Hematopoietic multipotent progenitor cell (in vitro differentiated cells): ENCODE measurements at regions not wholly inside any gene's neighbourhood (a gene's known extent, or its start where the extent isn't known, plus 50 kb on each side); places are given as distances from the start of the nearest gene placed in this dataset.

Experiments used
- DNase-seq, 3 donors: peaks; one replicate each; pipeline ENCODE4 v3.0.0-alpha.2; 2011 to 2015; ENCODE audit warnings: low read depth in 2 of 3, low spot score in 2 of 3

DNA sequence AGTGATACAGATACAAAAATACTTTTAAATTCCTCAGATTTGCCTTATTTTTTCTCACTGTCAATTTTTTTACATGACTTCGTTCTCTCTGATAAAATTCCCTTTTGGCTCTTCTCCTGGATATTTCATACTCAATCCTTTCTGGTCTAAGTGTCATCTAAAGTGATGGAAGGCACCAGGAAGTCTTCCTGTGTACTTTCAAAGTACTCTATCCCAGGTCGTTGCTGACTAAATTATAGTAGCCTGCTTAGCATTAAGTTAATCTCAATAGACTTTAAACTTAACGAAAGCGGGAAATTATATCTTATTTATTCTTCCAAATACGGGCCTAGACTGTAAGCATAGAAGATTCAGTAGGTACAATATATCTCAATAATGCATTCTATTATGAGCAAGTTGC lies 67.8 kb downstream of the CASP12 start:
- no peak for DNase-seq

DNA sequence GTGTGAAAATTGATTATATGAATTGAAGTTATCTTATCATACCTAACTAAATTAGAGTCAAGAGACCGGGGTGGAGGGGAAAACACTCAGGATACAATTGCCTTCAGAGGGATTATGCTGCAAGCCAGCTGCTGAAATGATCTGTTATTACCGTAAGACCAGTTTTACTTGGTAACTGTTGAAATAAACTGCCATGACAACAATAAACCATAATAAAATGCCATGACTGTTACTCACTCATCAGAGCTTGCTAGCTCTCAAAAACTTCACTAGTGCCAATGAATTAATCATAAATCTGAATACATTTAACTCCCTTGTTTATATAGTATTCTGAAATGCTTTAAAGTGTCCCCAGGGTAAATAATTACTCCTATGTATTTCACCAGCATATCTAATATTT lies 68.2 kb downstream of the CASP12 start:
- DNase-seq, result no peak

DNA sequence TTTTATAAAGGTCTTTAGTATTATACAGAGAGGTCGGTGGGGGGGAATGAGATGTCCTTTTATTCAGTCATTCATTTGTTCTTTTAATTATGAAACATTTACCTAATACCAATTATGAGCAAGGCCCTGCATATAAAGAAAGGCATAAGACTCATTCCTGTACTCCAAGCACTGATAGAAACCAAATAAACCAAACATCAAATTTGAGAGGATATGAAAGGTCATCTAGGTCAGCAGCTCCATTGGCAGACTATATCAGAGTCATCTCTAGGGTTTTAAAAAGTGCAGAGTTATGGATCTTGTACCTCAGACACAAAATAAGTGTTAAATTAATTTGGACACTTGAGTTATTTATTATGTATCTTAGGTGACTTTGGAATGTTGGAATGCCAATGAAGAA lies 71.5 kb downstream of the CASP12 start:
- DNase-seq, result no peak

DNA sequence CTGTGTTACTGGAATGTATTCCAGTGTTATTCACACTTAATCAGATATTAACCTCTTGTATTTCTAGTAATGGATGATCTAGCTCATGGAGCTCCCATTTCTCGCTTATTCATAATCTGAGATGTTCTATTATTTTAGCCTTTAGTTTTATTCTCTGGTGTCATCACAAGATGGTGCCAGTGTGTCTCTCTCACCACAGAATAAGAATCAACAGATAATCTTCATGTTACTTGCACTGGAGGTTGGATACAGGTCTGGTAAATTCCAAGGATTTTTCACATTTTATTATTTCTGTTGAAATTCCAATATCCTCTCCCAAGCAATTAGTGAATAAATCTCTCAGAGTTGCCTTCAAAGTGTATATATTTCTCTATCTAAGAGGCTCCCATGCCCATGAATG lies 74.6 kb downstream of the CASP12 start:
- no peak for DNase-seq

DNA sequence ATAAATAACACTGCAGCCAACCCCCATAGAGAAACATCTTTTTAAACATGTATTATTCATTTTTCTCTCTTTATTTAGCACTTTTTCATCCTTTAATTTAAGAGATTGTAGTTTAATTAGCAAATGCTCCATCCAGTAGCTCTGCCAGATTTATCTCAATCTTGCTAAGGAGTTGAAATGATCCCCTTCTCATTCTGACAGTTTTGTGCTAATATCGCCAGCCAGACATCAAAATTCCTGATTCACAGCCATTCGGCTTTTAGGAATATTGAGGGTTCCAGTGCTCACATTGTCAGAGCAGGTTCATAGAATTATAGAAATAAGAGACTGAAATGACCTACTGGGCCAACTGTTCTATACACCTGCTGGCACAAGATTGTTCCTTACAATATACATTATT lies 77.8 kb downstream of the CASP12 start:
- no peak for DNase-seq

DNA sequence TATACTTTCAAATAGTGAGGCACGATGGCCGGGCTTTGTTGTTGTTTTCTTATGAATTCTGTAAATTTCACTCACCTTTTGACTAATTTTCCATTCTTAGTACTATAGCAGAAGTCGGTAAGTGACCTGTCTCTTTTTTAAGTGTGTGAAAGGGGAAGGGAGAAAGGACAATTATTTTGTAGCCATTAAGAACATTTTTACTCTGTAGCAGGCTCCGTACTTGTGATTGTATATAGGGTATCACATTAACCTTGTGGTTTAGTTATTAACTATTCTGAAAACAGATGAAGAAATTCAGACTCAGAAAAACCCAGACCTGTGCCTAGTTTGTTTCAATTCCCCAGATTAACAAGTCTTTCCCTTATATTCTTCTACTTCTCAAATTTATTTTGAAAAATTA lies 78.7 kb downstream of the CASP12 start:
- no peak for DNase-seq

DNA sequence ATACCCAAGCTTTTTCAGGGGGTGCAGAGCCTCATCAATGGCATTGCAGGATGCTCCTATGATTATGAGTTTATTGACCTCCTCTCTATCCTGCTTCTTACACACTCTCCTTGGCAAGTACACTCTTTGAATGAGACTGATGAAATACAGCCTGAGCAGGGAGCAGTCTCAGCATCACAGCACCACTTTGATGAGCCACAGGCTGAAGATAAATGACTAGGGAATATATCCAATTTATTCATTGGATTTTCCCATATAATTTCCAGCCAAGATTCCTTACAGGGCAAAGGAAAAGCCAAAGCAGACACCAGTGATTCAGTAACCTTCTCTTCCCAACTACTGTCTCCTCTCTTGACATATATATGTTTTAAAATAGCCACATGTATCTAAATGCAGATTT lies 79.2 kb downstream of the CASP12 start:
- no peak for DNase-seq

DNA sequence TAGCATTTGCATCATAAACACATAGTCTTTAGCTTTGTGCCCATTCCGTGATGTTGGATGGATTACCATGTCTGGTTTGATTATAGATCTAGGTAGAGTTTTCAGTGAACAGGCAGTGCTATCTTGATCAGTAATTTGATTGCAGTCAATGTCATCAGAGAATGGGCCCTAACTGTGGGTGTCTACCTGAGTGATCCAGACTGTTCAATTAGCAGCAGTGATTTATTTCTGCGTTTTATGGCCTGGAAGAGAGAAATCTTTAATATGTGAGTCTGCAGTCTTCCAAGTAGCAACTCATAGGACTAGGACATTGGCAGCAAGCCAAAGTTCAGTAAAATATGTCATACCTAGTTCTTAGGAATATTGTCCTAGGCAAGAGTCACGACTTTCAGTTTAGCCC lies 80.3 kb downstream of the CASP12 start:
- no peak for DNase-seq

DNA sequence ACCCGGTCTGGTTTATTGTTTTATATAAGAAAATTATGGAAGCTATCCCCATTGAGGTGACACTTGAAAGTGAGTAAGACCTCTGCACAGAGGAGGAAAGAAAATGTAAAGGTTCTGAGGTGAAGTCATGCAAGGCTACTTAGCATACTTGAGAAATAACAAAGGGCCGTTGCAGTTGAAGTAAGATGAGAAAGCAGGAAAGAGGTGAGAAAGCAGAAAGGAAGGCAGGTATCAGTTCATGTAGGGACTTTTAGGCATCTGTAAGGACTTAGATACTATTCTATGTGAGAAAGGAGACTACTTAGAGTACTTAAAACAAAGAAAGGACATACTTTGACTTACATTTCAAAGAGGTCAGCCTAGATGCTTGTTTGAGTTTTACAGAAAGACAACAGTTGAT lies 84.7 kb downstream of the CASP12 start:
- no peak for DNase-seq

DNA sequence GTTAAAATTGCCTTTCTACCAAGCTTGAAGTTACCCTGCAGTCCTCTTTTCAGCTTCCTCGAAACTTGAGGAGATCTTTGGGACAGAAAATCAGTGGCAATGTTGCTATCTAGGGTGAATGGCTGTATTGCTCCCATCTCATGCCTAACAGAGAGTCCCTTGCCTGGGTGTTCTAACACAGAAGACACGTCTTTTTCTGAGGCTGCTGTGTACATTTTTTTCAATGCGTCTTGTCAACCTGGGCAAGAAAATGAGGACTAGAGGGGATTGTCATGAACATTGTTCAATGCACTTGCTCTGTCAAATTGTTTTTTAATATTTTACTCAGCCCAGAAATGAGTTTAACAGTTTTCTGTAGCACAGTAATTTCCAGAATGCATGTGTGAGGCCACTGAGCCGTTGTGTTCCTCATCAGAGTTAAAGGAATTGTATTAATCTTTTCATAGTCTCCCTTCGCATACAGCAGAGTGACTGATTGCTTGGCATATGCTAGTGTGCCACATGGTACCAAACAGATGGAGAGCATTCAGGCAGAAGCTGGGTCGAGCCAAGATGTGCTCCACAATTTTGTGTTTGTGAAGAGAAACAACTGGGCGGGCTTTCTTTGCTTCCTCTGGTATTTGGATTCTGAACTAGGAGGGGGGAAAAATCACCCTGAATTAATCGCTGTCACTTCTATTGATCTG lies 86.0 kb downstream of the CASP12 start:
- DNase-seq, result no peak

DNA sequence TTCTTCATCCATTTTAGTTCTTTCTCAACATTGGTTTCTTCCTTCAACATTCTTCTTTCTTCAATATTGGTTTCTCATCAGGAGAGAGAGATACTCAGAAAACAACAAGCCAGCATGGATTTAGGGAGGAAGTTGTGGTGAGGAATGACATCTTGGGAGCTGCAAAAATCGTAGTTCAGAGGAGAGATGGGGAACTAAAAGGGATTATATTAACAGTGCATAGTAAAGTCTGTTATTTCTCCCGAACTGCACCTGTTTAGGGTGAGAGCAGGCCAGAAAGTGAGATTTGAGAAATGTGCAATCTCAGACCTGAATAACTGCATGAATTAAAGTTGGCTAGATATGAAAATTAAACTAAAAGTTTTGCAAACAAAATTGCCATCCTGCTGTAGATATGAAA lies 94.5 kb downstream of the CASP12 start:
- DNase-seq, result no peak

DNA sequence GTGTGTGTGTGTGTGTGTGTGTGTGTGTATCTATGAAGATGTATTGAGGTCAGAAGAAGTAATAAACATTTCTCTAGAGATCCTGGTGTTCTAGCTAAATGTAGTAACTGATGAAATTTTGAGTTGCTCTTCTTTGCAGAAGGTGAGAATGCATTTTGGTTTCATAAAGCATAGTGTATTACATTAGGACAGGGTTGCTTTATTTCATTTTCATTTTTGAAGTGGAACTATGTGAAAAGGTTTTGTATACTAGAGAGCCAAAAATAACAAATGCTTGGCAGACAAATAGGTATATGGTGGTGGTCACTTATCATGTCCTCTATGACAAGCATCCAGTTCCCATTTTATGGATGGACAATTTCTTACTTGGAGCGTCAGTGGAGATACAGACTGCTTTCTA lies 99.0 kb downstream of the CASP12 start:
- DNase-seq, result peak in 1 of 3 donors; percentile 7

DNA sequence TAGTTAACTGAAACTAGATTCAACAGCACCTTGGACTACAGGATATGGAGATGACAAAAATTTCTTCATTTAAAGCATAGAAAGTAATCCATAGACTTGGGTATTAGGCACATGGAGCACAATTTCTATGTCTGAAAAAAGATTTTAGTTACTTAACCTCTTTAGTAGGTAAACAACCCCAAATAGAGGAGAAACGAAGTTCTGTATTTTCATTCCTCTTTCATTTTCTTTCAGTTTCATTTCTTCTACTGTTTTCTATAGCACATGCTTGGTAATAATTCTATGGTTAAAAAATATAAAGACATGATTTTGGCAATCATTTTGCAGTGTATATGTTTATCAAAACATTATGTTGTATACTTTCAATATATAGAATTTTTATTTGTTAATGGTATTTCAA lies 99.5 kb downstream of the CASP12 start:
- DNase-seq, result peak in 1 of 3 donors; percentile 29

DNA sequence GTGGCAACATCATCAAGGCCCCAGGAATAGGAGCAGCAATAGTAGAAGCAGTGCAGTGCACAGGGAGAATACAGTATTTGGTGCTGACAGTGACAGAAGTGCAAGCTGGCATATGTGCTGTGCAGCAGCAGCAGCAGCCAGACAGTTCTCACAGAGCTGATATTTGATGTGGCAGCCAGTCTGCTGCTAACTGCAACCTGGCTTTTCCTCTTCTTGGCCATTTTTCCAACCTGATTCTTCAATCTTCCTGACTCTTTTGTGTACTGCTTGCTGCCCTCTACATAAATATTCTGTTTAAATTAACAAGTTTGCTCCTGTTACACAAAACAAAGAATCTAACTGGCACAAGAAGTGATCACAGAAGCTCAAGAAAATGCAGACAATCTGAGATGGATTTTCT lies 102.0 kb downstream of the CASP12 start:
- DNase-seq, result no peak

DNA sequence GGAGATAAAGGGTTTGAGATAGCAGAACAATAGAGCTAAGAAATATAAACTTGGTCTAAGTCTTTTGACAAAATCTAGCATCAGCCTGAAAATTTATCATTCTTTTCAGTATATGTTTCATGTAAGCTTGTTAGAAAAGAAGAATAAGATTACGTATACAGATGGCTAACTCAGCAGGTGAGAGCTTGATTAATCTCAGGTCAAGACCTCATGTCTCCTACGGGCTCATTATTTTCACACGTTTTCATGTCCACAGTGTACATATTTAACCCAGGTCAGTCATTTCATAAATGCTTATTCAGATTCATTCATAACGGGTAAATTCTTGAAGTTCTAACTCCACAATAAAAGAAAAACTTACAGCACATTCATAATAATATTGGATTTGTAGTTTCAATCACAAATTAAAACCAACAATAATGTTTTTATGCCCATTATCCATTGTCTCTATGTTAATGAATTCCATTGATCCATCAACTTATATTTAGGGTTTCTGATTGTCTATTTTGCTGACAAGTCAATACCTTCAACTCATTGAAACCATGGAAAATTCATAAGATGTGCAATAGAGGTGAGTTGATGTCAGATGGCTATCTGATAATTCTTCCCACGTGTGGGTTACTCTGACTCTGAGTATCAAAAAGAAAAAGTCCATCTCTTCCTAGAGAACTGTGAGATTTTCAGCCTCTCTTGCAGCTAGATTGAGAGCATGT lies 102.6 kb downstream of the CASP12 start:
- no peak for DNase-seq

DNA sequence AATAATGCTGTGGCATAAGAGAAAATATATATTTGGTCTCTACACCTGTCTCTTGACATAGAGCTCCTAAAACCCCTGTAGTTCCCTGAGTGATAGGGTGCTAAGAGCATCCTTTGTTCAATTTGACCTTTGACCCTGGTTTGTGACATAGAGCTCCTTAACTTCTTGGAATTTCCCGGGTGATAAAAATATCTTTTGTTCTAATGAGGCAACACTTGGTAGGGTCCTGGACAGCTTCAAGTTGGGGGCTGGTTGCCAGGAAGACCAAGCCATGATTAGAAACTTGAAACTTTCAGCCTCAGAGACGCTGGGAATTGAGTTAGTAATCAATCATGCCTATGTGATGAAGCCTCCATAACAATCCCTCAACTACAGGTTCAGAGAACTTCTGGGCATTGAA lies 105.4 kb downstream of the CASP12 start:
- DNase-seq, result no peak

DNA sequence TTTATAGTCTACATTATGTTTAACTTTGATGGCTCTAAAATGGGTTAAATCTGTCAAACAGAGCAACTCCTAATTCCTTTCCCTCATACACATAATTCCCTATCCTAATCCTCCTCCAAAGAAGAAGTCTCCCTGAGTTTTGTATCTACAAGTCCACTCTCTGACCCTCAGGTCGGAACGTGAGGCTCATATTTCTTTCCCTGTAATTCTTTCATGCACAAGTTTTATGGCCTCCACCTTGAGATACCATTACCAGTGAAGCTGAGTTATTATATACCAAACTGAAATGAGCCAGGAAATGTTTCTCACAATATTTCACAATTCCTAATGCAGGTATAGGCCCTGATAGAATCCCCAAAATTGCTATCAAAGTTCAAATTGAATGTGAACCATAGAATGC lies 106.4 kb downstream of the CASP12 start:
- DNase-seq, result no peak

DNA sequence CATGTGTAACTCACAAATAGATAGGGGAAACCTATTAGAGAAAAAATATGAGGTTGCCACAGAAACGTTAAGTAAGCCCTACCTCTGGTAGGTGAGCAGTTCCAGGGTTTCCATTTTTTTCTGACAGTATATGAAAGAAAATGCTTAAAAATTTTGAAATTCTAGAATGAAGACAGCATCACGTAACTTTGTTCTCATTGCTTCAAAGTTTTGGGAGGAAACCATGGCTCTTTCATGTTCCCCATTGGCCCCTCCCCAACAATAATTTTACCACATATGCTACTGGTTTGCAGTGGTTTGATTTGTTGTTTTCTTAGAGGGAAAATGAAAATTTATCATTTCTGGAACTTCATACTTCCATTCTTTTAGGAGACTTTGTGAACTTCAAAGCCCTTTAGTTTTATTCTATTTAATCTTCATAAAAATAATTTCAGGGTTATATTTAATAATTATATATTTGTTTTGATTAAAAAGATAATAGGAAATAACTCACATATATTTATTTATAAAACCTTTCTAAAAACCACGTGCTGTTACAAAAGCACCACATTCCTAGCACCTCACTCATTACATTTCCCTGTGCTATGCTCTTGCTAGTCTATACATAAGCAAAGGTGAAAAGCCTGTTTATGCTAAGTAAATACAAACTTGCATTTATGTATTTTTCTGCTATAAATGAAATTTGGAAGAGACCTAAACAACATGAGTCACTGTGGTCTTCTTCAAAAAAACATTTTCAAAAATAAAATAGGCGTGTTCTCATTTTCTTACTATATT lies 113.4 kb downstream of the CASP12 start:
- no peak for DNase-seq

DNA sequence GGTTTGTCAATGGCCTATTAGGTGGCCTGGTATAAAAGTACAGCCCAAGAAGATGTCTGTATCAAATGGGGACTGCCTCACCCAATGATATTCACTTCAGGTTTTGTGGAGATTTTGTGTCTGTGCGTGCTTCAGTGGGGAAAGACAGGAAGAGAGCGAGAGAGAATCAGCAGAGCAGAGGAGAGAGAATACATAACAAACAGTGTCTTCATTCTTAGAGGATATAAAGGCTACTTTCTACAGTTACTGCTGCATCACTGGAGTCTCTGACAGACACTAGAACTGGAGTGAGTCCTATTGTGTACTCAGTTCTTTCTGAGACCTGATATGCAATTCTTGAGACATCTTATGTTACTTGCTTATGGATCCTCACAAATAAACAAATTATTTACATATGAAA lies 115.0 kb downstream of the CASP12 start:
- DNase-seq, result no peak

DNA sequence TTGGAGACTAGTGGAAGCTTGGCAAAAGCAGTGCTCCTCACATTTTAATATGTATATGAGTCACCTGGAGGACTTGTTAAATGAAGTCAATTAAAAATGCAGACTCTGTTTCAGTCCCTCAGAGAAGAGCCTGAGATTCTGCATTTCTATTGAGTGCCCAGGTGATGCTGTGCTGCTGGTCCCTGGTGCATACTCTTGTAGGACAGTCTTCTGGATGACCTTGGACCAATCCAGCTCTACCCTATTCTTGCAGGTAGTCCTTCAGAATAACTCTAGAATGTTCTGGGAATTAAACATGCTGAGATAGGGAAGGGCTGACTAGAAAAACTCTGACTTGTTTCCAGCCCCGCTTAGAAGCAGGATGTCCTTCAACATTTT lies 115.9 kb downstream of the CASP12 start:
- DNase-seq, result no peak

DNA sequence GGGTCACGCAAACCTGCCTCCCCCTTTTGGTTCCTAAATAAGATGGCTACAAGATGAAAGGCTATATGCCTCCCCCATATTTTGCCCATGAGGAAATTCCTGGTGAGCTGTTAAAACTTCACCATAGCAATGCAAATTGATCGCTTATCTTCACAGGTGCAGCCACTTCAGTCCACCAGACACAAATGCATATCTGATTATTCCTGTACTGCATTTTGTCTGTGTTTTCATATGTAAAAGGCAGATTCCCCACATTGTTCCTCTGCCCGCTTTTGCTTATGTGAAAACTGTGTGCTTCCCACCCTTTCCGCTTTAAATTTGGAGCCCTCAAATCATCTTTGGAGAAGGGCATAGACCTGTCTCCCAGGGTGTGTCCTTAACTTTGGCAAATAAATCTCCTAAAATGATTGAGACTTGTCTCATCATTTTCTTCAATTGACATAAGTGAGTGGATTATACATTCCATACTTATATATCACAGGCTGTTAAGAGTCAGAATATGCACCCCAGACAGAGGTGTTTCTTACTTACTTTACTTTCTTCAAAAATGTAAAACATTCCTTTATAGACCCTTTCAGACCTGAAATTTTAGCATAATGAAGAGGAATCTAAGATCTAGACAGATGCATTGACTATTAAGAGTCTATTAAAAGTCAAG lies 116.4 kb downstream of the CASP12 start:
- DNase-seq, result no peak
